T-helper 9 cell (primary cell): ENCODE measurements at regions not wholly inside any gene's neighbourhood (a gene's known extent, or its start where the extent isn't known, plus 50 kb on each side); places are given as distances from the start of the nearest gene placed in this dataset.

ENCODE experiments used
- DNase-seq: peaks from one replicate; pipeline ENCODE4 v3.0.0-alpha.2; 2020

DNA sequence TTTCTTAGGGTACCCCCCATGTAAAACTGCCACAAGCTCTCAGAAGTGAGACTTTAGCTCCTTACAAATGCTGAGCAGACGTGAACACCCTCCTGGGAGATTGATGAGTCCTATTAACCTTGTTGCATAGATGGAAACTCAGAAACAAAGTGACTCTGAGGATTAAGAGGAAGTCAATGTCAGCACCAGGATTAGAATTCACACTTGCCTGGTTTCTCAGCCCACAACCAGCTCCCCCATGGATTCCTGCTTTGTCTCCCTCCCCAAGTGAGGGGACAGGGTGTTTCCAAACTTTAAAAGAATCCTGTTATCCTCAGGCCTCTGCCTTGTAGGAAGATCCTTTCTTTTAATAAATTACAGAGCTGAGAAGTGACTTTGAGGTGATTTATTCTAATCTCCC lies 324.4 kb downstream of the NDFIP2 start:
- no peak for DNase-seq

DNA sequence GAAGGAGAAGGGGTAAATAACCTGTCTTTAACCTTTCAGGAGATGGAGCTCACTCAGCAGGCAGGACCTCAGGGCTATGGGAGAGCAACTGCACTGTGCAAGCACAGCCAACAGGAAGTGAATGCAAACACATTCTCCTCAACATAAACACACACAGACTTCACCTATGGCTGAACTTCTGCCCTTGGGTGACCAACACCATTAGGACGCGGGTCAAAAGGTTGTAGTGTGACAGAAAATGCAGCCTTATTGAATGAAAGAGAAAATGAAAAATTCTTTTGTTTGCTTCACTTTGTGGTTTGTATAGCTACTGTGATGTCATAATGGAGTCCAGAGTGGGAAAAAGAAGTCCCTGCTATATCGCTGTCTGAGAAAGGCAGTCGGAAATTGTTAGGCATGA lies 323.0 kb downstream of the NDFIP2 start:
- DNase-seq: no peak

DNA sequence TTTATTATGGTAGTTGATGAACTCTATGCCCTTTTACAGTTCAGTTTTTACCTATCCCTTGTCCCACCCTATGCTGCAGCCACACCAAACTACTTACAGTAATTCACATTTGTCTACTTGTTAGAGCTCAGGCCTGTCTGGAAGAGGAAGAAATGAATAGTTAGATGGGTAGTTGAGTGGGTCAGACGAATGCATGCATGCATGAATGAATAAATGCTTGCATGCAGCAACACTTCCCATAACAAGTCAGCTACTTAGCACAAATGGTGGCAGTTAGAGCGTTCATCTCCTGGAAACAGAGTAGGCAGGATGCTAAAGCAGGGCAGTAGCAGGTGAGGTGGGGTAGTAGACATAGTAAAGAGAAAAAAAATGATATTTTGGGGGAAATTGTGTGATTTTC lies 322.3 kb downstream of the NDFIP2 start:
- DNase-seq: no peak

DNA sequence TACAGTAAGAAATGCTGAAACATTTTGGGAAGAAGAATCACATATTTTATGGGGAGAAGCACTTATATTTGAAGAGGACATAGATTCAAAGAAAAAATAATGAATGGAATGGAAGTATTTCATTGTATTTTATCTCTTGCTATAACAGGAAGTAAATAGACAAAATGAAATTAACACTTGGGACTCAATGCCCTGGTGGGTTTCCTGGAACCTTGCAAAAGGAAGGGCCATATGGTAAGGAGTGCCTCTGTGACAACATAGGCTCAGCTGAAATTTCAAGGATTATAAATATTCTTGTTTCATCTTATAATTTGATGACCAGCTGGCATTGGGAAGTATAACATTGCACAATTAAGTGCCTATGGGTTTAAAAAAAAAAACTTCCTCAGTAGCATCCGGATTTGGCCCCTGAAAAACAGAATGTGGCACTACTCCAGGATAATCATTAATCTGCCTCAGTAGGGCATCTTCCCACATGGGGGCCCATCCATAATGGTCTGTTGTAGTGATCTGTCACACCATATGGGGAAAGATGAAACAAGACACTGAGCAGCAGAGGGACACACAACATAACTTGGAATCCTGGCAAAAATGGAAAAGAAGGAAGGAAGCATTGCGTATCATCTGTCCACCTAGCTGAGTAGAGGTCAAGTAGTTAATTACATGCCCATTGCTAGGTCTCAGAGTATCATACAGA lies 321.6 kb downstream of the NDFIP2 start:
- no peak for DNase-seq

DNA sequence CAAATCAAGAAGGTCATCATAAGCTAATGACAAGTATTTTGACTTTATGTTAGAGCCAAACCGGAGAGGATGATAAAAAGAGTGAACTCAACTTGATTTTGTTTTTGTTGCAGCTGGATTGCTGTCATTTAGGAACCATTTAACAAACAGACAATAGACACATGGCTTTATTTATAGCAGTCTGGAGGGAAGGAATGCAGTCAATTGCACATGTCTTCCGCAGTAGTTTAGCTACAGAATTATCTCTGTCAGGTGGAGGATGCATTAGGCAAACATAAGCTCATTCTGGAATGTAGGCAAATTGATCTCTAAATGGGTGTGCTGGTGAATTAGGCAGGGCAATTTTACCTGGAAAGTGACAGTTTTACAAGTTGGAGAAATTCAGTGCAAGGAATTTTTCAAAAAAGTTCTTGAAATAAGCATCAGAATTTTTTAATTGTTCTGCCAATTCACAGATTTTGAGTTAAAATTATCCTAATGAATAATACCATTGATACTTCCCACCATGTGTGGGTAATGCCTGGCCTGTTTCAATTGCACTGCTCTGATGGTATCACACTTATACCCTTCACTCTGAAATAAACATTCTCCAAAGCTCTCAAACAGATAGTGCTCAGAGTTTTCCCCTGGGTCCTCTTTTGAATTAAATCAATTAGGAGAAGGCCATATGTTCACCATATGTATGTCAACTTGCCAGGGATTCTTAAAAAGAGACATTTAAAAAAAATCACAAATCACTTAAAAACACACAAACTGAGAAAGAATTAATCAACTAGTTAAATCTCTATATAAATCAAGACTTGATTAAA lies 318.3 kb downstream of the NDFIP2 start:
- no peak for DNase-seq

DNA sequence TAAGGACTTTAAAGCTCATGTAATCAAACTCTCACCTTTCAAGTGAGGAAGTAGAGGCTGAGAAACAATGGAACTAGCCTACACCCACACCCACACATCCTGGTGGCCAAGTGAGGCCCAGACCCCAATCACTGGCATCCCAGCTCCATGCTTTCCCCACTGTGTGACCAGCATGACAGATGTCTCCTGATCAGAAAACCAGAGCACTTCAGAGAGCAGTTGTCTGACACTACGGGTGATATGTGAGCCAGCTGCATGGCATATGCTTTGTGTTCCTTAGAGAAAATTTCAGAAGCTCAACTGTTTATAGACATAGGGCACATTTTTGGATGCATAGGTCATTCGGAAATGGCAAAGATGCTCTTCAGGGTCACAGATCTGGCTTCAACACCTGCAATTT lies 315.2 kb downstream of the NDFIP2 start:
- no peak for DNase-seq

DNA sequence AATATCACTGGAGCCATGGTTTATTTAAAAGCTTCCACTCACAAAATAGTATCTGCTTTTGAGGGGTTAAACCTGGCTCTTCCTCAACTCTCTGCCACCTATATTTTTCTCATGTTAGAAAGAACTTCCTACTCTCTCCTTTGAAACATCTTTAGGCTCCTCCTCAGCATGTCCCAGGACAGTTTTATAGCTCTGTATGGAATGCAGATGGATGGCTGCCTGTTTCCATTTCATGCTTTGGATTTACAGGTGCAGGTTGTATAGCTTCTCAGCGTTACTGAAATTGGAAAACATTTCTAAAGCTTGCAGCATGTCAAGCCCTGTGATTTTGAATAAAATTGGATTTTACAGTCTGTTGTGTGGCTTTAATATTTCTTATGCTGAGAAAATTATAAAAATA lies 314.0 kb downstream of the NDFIP2 start:
- no peak for DNase-seq

DNA sequence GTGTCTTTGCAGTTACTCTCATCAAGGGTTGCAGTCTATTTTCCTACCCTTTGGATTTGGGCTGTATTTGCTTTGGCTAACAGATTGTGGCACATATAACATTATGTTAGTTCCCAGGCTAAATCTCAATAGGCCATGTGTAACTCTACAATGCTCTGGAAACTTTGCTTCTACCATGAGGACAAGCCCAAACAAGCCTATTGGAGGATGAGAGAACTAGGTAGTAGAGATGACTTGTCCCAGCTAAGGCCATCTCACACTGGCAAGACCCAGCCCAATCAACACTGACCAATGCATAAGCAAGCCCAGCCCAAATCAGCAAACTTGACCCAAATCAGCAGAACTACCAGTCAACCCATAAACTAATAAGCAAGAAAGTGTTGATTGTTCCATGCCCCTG lies 311.8 kb downstream of the NDFIP2 start:
- no peak for DNase-seq

DNA sequence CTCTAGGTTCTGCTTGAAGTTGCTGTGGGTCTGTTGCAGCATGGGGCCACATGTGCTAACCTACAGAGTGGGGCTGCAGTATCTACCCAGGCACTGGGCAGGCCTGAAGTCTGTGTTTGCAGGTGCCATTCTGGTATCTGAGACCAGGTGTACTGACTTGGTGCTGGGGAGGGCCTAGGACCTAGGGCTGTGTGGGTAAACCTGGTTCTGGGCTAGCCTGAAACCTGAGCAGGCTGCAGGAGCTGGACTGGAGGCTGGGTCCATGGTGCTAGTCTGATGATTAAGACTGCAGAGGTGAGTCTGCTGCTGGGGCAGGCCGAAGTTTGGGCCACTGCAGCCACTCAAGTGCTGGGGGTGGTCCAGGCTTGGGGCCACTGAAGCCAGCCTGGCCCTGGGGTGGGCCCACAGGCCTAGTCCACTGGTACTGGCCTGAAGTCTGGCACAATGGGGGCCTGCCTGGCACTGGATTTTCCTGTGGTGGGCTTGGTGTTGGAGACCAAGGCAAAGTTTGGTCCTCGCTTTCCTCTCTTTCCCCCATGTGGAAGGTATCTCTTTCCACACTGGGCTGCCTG lies 310.6 kb downstream of the NDFIP2 start:
- DNase-seq: no peak

DNA sequence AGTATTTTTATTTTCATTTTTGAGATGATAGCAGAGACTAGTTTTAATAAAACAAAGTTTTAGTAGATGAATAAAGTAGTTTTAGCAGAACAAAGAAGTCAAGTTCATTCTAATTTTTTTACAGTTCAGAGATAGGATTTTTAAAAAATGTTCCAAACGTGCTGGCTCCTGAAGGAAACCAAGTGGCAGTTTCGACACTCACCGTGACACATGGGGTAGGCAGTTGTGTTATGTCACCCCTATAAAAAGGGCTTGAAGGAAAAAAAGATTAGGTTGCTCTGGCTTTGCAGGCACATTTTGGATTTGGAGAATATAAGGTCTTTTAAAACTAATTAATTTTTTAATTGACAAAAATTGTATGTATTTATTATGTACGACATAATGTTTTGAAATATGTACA lies 305.2 kb downstream of the NDFIP2 start:
- DNase-seq: no peak

DNA sequence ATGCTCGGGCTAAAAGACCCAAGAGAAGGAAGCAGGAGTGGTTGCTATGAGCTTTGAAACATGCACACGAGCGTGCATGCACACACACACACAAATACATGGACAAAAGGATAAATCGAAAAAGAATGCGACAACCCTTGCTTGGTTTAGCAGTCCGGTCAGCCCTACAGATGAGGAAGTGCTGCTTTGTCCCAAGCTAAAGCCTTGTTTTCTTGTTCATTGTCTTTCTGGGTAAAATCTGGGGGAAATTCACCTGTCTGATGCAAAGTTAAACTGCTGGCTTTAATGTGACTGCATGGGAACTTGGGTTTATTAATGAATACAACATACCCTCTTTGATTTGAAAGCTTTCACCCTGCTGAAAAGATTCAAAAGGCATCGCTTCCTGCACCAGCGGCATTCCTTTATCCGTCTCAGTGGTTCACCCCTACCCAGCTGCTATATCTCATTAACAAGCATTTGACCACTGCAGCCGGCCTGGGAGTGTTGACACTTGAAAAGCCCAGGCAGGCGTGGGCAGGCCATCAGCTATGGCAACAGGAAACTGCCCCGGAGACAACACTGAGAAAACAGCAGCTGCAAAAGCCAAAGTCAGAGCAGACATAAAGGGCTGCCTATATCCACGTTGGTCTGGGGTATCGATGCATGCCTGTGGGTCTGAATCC lies 301.7 kb downstream of the NDFIP2 start:
- no peak for DNase-seq

DNA sequence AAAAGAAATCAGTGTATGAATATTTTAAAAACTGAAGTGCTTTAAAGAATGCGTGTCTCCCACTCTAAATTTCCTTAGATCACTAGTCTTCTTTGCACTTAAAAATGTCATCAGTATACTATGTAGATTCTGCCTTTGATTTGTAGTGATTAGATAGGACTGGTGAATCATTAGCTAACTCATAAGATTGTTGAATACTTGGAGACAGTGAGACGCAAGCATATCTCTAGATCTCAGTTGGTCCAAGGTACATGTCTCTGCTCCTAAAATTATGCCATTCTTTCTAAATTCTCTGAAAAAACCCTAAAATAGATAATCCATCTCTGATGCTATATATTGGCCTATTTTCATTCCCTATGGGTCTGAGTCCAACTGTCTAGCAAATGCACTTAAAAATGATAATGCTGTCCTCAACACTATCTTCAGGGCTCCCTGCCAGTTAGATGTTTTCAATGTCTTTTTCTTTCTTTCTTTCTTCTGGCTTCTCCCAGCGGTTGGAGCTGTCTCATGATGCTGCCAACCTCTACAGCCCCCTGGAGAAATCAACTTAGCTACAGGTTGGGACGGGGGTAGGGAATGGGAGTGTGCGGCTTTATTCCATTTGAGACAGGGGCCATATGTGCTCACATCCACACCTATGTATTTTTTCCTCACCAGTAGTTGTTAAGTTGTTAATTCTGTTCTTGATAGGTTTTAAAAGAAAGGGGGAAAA lies 301.0 kb downstream of the NDFIP2 start:
- no peak for DNase-seq

DNA sequence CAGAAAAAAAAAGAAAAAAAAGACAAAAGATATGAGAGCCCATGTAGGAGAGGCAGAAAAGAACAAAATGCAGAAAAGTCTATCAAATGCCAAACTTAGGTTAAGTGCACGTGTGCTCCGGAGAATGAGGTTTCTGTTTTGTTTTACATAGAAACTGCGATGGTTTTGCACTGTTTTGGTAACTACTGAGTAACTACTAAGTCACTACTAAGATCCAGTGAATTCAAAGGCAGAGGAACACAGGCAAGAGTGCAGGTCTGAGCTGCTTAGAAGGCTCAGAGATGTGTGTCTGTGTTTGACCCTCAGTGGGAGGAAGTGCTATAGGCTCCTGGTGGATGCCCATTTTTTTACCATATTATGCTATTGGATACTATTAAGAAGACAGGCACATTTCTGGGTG lies 299.3 kb downstream of the NDFIP2 start:
- no peak for DNase-seq

DNA sequence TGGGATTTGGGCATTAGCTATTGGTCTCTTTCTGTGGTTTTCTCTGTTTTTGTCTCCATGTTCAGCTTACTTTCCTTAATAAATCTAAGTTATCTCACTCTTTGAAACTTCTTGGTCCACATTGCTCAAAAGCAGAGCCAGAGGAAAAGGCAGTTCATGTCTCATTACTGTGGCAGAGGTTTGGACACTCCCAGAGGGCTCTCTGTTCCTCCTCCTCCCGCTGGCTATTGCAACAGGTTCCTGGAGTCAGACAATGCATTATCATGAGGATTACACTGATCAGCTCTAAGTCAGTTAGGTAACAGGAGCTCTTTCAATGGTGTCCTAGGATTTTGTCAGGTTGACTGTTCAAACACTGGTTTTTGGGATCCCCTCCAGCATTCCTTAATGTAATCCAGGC lies 298.8 kb downstream of the NDFIP2 start:
- DNase-seq: no peak

DNA sequence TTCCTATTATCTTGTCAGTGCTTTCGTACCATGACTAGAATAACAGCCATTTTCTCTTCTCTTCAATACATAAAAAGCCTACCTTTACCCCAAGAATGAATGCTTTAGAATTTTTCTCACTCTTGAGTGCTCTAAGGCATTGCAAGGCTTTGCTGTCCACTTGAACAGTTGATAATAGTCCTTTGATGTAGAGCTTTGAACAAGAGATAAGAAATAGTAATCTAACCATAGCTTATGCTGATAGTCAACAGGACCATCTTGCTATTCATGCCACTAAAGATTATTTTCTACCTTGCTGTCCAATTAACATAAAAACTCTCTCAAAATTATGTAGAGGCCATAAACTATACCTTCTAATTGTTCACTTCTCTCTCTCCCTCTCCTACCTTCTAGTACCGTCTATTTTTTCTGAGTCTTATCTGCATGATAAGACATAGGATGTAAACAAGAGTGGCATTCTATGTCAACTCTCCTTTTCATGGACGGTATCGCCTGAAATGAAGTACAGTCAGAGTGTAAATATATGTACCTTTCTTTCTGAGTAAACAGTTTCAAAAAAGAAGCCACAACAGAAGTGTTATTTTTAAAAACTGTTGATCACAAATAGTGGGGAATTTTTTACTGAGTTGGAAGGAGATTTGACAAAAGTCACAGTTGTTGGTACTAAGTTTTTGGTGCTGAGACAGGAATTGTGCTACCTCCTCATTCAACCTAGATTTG lies 297.9 kb downstream of the NDFIP2 start:
- DNase-seq: no peak

DNA sequence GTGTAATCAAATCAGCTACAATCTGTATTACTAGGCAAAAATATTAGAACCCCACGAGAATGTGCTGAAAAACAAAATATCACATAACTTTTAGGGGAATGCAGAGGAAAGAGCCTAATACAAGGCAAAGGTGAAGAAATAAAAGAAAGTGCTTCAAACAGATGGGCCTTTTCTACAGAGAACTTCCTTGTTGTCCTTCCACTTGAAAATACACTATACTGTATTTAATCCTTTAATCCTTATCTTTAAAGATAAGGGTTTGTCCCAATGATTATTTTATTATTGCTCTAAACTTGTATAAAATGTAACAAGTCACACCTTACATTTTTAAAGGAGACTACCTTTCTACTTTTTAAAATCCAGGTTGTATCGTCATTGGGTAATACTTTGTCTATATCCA lies 296.5 kb downstream of the NDFIP2 start:
- DNase-seq: no peak

DNA sequence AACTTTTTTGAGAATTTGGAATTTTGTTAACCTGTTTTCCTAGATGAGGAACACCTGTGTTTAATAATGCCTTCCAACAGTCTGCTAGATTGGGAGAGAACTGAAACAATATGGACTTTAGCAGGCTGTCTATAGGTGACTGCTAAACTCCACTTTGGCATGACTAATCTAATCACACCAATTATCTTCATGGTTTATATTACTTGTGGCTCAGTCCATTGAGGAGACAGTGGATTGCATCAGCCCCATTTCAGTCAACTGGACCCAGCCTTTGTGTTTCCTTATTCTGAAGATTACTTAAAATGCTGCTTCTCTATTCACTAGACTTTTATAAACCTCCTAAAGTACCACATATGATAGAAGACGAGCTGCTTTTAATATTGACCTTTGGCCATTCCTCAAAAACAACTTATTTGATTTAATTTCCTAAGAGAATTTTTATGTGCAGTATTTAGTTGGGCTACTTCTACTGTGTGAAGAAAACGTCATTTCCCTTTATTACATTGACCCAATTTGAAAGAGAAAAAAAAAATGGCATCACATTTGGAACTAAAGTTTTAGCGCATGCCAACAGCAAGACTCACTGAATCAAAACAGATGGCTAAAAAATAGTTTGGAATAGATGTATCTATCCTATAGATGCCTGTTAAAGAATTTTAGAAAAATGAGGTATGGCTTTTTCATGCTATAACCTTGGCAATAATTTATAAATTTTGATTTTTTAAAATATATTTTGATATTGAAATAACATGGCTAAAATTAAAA lies 295.8 kb downstream of the NDFIP2 start:
- no peak for DNase-seq

DNA sequence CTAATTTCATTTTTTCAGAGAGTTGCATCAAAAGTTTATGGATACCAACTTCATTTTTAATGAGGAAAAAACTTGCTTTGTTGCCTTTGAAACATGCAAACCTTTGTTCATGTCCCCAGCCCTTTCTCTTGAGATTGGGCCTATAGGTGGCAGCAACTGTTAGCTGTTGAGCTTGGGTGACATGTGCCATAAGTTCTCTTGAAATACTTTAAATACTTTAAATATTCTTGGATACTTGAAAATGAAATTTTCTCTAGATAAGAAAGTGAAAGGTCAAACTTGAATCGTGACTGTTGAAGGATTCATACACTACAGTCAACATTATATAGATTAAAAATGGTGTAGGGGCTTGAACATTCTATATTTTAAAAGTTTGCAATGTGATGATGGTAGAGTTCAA lies 294.9 kb downstream of the NDFIP2 start:
- no peak for DNase-seq

DNA sequence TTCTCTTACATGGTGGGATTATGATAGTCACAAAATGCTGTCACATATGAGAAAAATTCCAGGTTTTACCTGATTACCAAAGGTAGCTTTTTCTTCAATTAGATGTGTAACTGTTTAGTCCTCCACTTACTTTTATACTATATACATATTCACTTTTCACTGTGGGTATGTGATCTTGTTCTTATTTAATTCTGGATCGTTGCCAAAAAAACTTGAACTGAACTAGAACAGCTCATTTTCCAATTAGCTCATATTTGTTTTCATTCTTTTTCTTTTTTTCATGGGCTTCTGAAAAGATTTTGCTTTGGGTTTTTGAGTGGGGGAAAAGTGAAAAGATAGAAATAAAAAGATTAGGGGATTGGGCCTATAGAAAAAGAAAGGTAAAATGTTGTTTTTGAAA lies 291.9 kb downstream of the NDFIP2 start:
- no peak for DNase-seq

DNA sequence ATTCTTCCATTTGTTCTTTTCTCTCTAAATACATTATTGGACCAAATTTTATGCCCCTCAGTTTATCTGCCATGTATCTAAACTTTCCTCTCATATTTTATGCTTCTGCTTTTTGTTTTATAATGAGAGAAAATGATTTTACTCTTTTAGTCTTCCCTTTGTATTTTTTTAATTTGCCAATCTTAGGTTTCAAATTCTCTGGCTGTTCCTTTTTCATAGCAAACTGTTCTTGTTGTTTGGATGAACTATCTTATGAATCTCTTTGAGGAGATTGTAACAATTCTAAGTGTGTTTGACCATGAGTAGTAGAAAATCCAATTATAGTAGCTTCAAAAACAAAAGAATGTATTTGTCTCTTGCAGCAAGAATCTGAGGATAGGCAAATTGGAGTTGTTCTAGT lies 290.5 kb downstream of the NDFIP2 start:
- DNase-seq: no peak

DNA sequence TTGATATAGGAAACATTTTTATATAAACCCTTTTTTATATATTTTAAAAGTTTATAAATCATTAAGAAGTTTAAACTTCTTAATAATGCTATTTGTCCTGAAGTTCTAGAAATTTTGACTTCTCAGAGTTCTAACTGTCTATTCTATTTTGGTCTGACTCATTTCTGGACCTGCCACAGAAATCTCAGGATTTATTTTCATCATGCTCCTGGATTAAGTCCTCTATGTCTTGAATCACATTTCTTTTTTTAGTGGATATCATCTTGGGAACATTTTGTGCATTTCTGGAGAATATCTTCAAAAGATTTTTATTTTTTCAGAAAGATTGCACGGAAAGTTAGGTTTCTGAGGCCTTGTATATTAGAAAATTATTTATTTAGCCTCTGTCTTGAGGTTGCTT lies 289.1 kb downstream of the NDFIP2 start:
- DNase-seq: no peak

DNA sequence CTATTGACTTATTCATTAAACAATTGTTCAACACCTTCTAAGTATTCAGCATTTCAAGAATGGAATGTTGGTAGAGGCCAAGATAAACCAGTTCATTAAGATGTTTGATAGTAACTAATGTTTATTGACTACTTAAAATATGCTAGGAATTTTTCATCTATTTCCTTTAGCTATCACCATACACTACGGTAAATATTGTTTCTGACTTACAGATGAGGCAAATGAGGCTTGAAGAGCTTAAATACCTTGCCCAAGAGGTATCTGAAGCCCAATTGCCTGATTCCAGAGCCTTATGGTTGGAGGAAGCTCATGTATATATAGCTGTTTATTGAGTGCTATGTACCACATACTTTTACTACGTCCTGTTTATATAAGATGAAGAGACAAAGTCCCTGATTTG lies 286.2 kb downstream of the NDFIP2 start:
- no peak for DNase-seq
